ENCODE measurements at regions not wholly inside any gene's neighbourhood (a gene's known extent, or its start where the extent isn't known, plus 50 kb on each side); places are given as distances from the start of the nearest gene placed in this dataset.
A peak's percentile ranks its signal among the peaks of the same experiment; 100 is the strongest.

DNA sequence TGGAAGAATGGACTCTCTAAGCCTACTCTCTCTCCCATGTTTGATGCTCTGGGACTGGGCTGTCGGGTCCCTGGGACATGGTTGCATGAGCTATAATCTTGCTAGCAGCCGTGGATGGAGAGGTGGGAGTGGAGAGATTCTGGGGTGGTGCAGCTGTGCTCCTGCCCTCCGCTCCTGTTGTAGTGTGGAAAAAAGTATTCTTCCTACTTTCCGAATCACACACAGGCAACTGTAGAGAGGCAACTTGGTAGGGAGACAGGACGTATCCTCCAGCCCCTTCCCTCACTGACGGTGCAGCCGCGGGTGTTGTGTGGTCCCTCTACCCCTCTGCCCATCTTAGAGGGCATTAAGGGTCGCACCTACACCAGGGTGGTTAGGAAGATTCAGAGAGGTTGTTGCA, 281.4 kb upstream of the TLE3 start:
- 95 to 96% methylated on average over 9 of the region's 9 CpGs for WGBS, 2 donors
- H3K4me3 ChIP-seq (ENCODE audit: low read depth, poor library complexity, severe bottlenecking), result no peak overlapping the region
- TF ChIP-seq, protein P1, sequence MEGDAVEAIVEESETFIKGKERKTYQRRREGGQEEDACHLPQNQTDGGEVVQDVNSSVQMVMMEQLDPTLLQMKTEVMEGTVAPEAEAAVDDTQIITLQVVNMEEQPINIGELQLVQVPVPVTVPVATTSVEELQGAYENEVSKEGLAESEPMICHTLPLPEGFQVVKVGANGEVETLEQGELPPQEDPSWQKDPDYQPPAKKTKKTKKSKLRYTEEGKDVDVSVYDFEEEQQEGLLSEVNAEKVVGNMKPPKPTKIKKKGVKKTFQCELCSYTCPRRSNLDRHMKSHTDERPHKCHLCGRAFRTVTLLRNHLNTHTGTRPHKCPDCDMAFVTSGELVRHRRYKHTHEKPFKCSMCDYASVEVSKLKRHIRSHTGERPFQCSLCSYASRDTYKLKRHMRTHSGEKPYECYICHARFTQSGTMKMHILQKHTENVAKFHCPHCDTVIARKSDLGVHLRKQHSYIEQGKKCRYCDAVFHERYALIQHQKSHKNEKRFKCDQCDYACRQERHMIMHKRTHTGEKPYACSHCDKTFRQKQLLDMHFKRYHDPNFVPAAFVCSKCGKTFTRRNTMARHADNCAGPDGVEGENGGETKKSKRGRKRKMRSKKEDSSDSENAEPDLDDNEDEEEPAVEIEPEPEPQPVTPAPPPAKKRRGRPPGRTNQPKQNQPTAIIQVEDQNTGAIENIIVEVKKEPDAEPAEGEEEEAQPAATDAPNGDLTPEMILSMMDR (IDR thresholded peaks at IDR 0.05), result no peak
- TF ChIP-seq POLR2A (IDR thresholded peaks at IDR 0.05), result no peak
- intact Hi-C loops (cut with DNase I; ENCODE audit: low total_unique reads), result no loop called here
- DNase-seq (ENCODE audit: low spot score in 2 of 2), result peak in 1 of 2 donors; percentile 14

DNA sequence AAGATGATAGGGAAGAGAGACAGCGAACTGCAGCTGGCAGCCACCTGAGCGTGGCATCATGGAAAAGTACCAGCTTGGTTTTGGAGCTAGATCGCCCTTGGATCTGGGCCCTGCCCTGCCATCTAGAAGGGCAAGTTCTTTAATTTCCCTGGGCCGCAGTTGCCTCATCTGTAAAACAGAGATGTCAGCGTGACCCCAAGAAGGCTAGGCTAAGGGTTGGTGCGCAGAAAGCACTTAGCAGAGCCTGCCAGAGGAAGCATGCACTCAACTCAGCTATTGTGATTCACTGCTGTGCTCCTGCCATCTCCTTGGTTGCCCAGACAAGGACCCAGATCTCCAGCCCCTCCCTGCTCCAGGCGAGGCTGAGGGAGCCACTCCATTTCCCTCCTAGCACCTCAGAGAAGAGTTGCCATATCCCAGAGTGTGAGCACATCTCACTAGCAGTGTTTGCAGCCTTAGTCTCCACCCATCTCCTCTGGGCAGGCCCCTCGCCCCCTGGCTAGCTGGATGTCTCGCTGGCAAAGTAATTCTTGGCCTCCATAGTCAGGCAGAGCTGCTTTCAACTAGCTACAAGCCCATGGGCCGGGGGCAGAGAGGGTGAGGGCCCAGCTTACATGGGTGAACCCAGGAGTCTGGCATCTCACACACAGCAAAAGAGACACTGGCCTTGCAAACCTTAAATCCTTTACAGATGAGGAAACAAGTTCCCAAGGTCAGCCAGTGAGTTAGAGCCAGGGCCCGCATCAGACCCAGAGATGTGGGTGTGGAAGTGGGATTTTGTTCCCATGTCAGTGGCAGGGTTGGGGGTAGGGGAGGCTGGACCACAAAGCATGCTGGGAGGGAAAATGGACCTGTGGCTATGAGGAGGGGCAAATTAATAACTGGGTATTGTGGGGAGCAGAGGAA, 280.7 kb upstream of the TLE3 start:
- TF ChIP-seq POLR2A (IDR thresholded peaks at IDR 0.05), result no peak
- TF ChIP-seq, protein P1 (IDR thresholded peaks at IDR 0.05), result no peak
- DNase-seq (ENCODE audit: low spot score in 2 of 2), result peak in 1 of 2 donors; percentile 80
- WGBS, 2 donors, result 58 to 68% methylated on average over 11 of the region's 11 CpGs
- no peak overlapping the region for H3K4me3 ChIP-seq (ENCODE audit: low read depth, poor library complexity, severe bottlenecking)
- intact Hi-C loops (cut with DNase I; ENCODE audit: low total_unique reads), result no loop called here

DNA sequence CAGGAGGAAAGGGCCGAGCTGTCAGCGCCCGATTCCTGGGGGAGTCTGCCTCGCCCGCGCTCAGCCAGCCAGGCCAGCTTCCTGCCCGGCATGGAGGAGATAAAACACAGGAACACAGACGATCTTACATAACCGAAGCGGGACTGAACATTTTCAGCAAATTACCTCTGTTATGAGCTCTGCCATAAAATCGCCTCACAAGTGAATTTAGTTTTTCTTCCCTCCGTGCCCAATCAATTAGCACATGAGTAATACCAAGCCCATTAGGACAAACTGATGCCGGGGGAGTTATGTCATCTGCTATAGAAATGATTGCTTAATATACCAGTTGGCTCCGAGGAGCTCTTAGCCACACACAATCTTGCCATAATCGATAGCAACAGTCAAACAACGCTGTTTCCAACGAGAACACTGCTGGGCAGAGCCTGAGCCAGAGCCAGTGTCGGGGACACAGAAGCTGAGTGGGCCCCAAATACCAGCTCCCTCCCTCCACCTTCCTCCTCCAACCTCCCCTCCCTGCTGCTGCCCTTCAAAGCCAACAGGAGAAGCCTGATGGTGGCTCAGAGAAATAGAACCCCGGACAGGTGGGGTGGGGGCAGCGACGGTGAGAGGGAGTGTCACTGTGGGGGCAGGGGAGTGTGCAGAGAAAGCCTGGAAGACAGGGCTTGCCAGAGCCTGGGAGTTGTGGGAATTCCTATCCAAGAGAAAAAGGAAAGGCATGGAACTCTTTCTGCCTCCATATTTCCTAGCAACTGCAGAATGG, 279.4 kb upstream of the TLE3 start:
- intact Hi-C loops (cut with DNase I; ENCODE audit: low total_unique reads), result no loop called here
- DNase-seq (ENCODE audit: low spot score in 2 of 2), result peak in 1 of 2 donors; percentile 89
- TF ChIP-seq POLR2A (IDR thresholded peaks at IDR 0.05), result no peak
- TF ChIP-seq, protein P1 (IDR thresholded peaks at IDR 0.05), result no peak
- no peak overlapping the region for H3K4me3 ChIP-seq (ENCODE audit: low read depth, poor library complexity, severe bottlenecking)
- 6 to 8% methylated on average over 21 of the region's 21 CpGs for WGBS, 2 donors

DNA sequence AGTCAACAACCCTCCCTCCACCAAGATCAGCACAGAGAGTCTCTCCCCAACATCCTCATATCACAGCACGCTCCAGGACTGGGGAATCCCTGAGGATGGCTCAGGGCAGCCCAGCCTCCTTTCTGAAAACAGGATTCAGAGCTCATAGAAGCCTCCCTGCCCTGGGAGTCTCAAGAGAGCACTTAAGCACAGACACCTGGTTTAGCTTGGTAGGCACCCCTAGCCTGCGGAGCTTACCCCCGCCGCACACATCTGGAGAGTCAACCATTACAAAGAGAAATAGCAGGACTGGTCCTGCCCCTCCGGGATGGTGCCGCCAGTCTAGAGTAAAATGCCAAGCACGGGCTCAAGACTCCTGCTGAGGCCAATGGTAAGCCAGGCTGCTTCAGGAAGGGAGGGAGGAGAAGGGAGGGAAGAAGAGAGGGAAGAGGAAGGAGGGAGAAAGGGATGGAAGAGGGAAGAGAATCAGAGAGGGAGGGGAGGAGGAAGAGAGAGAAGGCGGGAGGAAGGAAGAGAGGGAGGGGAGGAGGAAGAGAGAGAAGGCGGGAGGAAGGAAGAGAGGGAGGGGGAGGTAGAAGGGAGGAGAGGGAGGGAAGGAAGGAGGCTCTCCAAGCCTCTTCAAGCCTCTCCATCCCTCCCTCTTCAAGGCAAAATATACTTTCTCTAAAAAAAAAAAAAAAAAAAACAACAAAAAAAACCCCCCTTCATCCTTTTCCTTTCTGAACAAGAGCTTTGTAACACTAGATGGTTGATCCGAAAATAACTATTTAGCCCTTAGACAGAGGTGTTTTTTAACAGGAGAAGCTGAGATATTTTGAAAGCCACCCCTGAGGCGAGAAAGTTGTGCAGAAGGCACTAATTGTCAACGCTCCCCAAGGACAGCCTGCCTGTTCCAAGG, 278.6 kb upstream of the TLE3 start:
- intact Hi-C loops (cut with DNase I; ENCODE audit: low total_unique reads), result no loop called here
- DNase-seq (ENCODE audit: low spot score in 2 of 2), result peak in 1 of 2 donors; percentile 70
- TF ChIP-seq, protein P1 (IDR thresholded peaks at IDR 0.05), result no peak
- no peak for TF ChIP-seq POLR2A (IDR thresholded peaks at IDR 0.05)
- H3K4me3 ChIP-seq (ENCODE audit: low read depth, poor library complexity, severe bottlenecking), result no peak overlapping the region
- WGBS, 2 donors, result 27 to 35% methylated on average over 12 of the region's 12 CpGs

DNA sequence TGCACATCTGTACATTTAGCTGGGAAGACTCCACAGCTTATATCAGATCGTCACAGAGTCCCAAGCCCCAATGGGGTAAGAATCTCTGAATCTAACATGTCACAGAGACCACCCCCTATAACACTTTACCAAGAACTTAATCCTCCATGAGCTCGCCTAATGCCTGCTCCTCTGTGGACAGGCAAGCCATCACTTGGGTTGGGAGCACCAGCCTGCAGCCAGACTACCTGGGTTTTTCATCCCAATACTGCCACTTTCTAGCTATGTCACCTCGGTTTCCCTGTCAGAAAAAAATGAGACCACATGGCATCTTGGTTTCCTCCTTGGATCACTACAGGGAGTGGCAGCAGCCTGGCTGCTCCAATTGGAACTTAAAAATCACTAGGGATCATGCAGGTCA, 277.9 kb upstream of the TLE3 start:
- TF ChIP-seq, protein P1 (IDR thresholded peaks at IDR 0.05), result no peak
- no peak for TF ChIP-seq POLR2A (IDR thresholded peaks at IDR 0.05)
- intact Hi-C loops (cut with DNase I; ENCODE audit: low total_unique reads), result no loop called here
- 47 to 68% methylated on average over 3 of the region's 3 CpGs for WGBS, 2 donors
- DNase-seq (ENCODE audit: low spot score in 2 of 2), result peak in 1 of 2 donors; percentile 58
- H3K4me3 ChIP-seq (ENCODE audit: low read depth, poor library complexity, severe bottlenecking), result no peak overlapping the region
